ENCODE measurements at regions not wholly inside any gene's neighbourhood (a gene's known extent, or its start where the extent isn't known, plus 50 kb on each side); places are given as distances from the start of the nearest gene placed in this dataset.

DNA sequence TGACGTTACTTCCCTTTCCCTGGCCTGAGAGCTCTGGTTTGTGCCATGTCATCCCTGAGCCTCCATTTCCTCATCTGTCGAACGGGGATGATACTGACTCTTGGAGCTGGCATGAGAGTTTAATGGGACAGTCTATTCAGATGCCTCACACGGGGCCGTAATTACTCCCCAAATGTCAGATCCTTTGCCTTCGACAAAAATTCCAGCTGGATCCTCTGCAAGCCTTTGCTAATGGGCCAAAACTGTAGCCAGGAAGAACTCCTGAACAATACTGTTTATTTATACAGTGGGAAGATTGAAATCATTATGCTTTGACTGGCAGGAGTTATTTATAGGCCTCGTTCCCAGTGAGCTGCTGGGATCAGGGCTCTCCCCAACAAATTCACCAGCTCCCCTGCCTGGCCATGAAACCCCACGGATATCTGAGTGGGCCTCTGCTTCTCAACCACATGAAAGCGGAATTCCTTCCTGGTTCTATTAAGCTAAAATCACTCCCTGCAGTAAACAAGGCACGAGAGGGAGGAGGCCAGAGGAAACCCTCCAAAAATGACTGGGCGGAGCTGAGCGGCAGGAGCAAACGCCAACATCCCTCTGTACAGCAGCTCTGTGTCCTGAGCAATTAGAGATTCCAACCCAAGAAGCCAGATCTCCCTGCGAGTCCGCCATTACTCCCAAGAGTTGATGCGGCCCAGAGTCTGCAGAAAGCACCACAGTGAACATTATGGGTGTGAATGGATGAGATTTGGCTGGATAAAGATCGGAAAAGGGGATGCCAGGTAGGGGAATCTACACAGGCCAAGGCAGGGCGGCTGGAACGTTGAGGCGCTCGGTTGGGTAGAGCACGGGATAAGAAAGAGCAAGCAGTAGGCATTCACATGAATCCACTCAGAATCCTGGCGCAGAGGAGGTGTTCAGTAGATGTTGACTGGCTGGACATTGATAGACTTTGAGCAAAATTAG lies 326.1 kb downstream of the BCL11B start:
- peak in 1 of 2 experiments; percentile 2 for DNase-seq

DNA sequence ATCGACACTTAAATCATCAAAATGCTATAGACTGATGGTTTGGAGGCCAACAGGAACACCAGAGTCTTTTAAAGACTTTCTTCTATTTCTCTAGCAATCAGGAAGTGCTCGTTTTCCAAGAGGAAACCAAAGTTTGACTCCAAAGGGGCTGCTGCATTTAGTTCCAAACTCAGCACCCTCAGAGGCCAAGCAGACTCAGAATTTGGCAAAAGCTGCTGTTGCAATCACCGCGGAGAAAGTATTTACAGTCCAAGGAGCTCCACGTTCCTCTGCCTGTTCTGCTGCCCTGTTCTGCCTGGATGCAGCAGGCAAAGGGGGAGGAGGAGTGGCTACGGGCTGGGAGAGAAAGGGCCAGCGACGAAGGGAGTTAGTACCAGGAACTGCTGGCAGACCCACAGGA lies 325.1 kb downstream of the BCL11B start:
- DNase-seq, result no peak

DNA sequence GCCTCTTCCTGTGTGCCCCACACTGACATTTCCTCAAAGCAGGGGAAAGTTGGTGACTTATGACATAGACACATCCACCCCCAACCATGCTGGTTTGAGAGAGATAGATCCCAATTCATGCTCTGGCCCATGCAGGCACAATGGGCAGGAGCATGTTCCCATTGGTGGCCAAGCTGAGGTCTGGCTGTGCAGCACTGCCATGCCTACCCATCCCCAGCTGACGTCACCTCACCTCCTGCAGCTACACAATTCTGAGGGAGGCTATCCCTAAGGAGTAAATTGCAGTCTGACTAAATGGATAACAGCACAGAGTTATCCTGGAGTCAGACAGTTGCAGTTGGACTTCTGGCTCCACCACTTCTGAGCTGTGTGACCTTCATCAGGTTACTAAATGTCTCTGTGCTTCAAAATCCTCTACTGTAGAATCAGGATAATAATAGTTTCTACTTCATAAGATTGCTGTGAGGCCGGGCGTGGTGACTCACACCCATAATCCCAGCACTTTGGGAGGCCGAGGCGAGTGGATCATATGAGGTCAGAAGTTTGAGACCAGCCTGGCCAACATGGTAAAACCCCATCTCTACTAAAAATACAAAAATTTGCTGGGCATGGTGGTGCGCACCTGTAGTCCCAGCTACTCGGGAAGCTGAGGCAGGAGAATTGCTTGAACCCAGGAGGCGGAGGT lies 323.9 kb downstream of the BCL11B start:
- DNase-seq, result peak in 1 of 2 experiments; percentile 7

DNA sequence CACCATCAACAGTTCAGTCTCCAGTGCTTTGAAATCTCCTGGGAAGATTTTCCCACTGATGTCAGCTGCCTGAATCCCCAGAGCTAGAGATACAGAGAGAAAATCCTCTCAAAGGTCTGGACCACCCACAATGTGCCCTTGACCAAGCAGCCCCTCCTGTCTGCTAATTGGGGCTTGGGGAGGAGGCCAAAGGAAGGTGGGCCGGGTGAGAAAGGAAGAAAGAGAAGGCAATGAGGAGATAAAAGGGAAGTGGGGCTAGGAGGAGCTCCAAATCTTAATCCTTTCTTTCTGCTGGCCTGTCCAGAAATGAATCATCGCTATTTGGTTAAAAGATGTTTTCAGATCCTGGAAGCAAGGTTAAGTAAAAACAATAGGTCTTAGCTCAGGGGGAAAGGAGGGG lies 322.9 kb downstream of the BCL11B start:
- no peak for DNase-seq

DNA sequence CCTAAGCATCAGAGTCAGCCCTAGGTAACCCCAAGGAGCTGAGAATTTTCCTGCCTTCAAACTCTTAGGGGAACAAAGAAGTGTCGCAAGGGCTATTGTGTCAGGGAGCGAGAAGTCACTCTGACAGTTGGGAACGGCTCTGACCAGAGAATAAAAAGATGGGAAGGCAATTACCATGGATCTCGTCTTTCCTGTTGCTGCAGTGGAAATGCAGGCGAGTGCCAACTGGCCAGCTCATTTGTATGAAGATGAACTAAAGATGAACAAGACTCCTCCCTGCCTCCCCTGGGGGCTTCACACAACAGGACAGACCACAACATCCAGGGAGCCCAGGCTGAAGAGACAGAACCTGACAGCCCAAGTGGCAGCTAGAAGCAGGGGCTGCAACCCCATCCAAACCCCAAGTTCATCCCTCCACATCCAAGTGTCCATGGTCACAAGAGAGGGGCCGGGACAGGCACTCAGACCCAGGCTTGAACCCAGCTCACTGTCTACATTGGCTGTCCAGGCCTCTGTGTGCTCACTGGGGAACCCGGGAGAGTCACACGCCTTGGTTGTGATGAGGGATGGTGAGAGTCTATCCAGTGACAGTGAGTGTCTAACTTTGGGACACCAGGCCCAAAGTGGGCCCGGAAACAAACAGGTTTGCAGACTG lies 322.4 kb downstream of the BCL11B start:
- DNase-seq, result peak in 1 of 2 experiments; percentile 7

DNA sequence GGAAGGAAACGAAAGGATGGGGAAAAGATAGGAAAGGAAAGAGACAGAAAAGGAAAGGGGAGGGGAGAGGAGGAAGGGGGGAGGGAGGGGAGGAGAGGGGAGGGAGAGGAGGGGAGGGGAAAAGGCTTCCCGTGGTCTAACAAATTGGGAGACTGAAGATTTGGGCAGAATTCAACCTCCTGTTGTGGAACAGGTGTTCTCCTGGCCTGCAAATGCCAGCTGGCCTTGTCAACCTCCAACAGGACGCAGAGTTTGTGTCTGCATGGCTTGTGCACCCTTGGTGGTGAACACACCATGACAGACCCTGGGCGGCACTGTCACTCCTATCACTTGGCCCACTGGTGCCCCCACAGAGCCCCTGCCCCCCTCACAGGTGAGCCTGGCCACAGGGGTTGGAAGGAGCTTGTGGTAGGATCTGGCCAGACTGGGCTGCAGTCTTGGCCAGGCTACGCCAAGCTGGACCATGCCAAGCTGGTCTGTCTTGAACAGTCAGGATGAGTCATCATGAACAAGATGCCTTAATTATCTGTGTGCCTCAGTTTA lies 321.6 kb downstream of the BCL11B start:
- peak in 1 of 2 experiments; percentile 12 for DNase-seq

DNA sequence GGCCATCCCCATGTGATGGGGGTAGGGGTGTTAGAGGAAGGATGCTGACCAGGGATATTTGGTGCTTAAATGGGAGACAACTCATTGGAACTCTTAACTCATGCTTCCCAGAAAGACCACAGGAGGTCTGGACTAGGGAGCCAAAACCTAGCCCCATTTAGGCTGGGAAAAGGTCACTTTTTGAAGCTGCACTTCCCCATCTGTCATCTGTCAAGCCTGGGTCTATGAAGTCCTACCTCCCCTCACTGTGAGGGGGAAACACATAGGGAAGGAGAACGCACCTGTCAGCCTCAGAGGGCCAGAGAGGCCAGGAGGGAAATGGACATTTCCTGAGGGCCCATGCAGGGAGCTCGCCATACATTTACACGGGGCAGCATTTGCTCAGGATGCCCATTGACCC lies 321.0 kb downstream of the BCL11B start:
- no peak for DNase-seq

DNA sequence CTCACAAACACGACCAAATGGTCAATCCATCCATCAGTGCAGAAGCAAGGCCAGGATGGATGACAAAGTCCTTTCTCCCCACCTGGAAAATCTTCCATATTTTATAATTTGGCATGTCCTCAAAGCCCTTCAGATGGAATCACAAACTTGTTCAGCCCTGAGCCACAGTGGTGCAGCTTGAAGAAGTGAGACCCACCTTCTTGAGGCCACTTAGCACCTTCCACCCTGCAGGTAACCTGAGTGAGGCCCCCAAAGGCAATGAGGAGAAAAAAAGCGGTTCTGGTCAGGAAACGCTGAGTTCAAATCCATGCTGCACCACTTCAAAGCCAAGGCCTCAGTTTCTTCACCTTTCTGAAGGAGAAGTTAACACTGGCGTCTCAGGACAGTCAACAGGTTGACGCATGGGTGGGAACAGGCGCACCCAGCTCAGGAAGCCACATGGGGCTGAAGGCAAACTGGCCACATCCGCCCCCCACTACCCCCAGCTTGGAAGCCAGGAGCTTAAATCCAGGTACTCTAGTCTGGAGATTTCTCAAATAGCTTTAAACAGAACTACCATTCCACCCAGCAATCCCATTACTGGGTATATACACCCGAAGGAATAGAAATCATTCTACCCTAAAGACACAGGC lies 320.4 kb downstream of the BCL11B start:
- DNase-seq, result no peak

DNA sequence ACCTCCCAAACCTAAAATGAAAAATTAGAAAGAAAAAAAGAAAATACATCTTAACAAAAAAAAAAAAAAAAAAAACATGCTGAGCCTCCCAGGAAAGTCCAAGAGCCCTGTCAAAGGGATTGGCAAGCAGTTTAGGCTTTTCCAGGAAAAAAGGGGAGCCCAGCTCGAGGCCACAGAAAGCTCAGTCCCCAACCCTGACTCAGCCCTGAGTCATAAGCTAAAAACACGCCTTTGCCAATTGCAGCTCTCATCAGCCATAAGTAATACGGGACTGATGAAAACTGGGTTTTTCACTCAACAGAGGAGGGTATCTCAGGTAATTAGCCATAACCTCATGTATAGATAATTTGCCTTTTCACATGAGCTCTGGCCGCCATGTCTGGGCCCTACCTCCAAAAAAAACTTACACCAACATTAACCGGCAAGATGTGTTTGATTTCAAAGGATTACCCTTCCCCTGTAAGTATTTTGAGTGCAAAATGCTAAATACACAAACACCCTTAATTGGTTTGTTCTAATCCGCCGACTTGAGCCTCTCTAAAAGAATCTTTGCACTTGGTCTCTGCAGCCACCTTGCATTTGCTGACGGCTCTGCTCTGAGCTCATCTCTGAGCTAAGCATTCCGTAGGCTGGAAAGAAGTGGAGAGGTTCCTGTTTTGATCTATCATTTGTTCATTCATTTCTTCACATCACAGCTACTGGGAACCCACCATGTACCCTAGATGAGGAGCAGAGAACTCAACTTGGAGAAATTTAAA lies 319.2 kb downstream of the BCL11B start:
- no peak for DNase-seq

DNA sequence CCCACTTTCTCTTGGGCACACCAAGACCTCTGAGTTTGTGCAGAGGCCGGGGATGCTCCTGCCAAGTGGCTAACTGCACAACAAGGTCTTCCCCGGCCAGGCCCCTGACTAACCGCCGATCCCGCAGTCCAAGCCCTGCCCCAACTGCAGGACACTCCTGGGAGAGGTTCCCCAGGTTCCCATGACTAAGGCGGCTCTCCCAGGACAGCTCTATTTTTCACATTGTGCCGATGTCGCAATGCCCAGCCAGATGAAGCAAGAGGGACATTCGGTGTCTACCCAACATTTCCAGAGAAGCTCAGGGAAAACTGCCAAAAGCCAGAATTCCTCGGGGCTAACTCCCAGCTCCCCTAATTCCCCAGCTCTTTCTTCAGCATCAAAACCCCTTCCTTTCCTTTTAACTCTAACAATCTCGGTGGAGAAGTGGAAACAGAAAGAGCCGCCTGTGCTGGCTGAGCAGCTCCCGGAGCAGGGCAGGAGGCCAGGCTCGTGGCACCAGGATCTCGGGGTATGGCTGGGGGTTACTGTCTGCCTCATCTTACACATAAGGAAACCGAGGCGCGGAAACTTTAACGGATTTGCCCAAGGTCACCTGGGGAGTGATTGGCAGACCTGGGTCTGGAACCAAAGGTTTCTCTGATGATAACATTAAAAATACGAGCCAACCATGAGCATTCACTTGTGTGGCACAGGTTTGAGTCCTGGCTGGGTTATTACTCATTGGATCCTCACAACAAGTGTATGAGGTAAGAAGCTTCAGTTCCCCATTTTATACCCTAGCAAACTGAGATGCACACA lies 318.2 kb downstream of the BCL11B start:
- no peak for DNase-seq

DNA sequence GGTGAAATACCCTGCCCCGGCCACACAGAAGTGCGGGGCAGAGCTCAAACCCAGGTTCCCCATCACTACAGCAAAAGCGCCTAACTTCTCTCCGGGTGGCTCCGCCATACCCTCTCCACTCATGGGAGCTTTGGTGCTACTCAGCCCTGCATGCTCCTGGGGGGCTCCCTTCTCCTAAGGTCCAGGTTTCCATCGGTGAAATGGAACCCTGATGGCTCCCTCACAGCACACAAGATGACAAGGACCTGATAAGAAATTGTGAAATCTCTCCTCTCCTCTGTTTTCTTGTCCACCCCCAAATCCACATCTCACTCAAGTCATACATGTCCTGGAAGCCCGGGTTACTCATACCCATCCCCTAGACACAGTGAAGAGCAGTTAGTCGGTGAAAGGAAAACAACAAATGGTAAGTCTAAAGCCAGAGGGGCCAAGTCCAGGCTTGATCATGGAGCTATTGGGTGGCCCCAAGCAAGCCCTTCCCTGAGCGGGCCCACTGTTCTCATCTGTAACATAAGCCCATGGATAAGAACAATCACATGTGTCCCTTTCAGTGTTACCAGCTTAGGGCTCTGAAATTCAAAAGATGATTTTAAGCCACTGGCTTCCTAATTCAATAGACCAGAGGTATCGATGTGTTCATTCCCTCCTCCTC lies 317.5 kb downstream of the BCL11B start:
- DNase-seq, result no peak

DNA sequence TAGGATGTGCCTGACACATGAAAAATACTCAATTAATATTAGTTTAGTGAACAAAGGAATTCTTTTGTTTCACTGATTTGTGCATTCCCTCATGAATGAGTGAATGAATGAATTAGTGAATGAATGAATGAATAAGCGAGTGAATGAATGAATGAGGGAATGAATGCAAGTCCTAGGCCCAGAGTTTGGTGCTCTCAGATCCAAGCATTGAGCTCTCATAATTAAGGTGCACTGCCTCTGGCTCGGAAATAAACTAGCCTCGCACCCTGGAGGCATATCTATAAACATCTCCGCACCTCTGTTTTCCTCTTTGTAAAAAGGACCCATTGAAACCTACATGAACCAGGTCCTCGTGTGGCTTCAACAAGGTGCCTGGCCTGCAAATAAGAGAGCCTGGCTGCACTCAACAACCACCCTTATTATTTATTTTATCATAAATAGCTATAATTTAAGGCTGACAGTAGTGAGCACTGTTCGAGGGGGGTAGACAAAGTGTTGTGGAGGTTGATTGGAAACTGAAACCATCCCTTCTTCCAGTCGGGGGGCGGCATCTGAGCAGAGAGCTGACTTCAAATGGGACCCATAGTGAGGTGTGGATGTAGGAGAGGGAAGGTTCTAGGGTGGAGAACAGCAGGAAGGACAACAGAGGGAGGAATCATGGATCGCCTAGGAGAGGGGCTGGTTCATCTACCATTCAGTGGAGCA lies 316.8 kb downstream of the BCL11B start:
- no peak for DNase-seq

DNA sequence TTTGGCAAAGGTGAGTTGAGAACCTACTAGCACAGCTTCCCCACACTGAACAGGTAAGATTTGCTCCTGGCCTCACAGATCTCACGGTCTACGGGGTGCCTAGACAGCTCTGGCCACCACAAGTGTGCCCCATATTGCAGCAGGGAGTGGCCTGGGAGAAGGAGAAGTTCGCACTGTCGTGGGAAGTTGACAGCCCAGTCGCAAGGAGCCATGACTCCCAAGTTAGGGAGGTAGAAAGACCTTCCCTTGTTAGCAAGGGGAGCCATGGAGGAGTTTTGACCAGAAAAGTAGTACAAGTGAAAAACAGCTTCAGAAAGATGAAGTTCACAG lies 316.3 kb downstream of the BCL11B start:
- DNase-seq, result no peak

DNA sequence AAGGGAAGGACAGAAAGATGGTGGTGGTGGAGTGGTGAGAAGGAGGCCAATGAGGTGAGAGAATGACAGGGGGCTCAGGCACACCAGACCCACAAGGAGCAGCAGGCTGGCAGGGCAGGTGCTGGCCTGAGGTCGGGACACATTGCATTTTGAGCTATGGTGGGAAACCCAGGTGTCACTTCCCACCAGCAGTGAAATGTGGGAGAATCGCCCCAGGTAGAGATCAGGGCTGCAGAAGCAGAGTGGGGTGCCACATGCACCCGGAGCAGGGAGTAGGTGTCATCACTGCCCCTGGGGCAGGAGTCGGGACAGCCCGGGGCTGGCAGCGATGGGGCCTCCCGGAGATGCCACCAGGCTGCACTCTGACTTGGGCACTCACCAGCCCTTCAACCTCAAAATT lies 315.8 kb downstream of the BCL11B start:
- no peak for DNase-seq

DNA sequence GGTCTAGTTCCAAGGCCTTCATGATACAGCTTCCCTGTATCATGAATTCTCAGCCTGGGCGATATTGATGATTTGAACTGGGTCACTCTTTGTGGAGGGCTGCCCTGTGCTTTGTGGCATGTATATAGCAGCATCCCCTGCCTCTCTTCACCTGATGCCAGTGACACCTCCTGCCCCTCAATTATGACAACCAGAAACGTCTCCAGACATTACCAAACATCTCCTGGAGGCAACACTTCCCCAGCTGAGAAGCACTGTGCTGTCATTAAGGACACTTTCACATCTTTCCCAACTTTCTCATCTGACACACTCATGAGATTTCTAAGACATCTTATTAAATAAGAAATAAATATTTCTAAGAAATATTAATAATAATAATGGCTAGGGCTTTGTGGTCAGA lies 315.3 kb downstream of the BCL11B start:
- no peak for DNase-seq

DNA sequence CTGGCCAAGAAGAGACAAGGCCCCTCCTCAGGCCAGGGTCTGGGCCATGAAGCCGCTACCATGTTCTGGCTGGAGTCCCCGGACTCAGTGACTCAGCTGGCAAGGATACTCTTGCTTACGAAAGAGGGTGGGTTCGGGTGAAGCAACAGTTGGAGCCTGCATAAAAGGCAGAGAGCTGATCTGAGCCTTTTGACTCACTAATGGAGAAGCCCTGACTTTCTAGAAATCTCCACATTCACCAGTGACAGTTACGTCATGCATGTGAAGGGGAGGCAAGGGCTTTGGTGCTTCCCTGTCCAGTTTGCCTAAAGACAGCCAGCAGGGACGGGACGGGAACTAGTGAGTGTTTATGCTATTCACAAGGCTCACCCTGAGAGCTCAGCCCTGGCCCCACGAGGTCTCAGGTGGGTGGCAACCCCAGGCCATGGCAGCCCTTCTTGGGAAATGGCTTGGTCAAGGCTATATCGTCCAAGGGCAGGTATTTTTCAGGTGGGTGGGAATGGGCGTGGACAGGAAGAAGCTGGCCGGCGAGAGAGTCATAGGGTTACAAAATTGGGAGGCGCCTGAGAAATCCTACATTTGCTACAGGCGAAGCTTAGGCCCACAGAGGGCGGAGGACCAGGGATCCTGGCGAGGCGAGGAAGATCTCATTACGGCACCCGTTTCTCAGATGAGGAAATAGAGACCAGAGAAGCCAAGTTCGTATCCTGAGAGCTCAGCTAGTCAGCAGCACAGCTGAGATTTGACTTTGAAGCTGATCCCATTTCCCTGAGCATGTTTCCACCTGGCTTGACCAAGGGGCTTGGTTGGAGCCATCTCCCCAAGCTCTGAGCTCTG lies 314.6 kb downstream of the BCL11B start:
- no peak for DNase-seq

DNA sequence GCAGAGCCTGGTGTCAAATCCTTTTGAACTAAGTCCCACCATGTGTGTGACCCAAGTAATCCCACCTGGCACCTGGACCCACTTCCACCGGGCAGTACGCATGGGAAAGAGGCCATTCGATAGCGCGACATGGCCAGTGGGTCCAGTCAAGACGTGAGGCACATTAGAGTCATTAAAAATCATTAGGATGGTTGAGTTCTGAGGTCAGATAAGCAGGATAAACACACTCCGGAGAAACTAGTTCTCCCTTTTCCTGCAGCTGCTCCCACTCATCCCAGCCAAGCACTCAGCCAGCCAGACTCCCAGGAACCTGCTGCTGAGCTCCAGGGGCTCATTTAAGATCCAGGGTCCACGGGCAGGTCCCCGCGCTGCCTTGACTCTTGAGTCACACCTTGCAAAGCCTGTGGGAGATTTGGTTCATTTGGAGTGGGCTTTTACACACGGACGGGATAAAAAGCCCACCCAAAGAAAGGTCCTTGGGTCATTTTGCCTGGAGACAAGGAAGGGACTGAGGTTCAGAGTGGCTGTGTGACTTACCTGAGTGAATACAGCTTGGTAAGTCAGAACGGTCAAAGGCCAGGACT lies 313.9 kb downstream of the BCL11B start:
- no peak for DNase-seq

DNA sequence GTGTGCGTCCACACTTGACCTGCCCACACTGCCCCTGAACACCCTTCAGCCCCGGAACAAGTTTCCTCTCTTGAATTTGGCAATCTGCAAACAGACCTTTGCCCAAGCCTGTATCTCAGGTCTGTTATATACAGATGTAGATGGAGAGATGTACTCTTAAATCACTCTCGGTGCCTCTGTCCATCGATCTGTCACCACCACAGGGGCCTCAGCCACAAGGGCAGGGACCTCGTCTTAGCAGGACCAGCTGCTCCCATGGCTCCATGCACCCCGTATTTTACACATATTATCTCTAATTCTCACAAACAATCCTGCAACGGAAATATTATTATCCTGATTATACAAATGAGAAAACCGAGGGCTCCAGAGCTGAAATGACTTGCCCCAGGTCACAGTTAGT lies 313.4 kb downstream of the BCL11B start:
- DNase-seq, result no peak

DNA sequence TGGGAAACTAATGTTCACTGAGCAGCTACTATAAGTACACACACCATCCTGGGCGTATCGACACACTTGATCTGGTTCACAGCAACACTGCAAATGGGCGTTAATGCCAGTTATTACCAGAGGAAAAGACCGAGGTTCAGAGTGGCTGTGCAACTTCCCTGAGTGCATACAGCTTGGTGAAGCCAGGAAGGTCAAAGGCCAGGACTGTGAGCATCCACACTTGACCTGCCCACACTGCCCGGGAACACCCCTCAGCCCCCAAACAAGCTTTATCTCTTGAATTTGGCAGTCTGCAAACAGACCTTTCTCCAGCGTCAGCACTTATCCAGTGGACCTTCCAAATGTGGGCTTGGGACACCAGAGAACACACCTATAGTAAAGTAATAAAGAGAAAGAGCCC lies 312.6 kb downstream of the BCL11B start:
- no peak for DNase-seq

All from activated T-cell treated with anti-CD3 and anti-CD28 coated beads, Interleukin-2, amount 50 U/mL, for 48 hours (primary cell).